Bronchial epithelial cell (primary cell): ENCODE measurements at regions not wholly inside any gene's neighbourhood (a gene's known extent, or its start where the extent isn't known, plus 50 kb on each side); places are given as distances from the start of the nearest gene placed in this dataset.
A peak's percentile ranks its signal among the peaks of the same experiment; 100 is the strongest.

Source experiments
- DNase-seq: peaks from one replicate; pipeline ENCODE4 v3.0.0-alpha.2; 2010; ENCODE audit warnings: low read depth
- FAIRE-seq: peaks from 2 replicates; lab custom pipeline; 2011; peaks lifted over from hg19 to GRCh38; lab: Jason Lieb, UNC
- H3K27me3 ChIP-seq: 2 replicates; pipeline ENCODE4 v1.5.1; 2011; ENCODE audit warnings: low read length; ENCODE audit not compliant: control insufficient read depth, insufficient read depth
- H3K36me3 ChIP-seq: 2 replicates; pipeline ENCODE4 v1.5.1; 2011; ENCODE audit warnings: low read length; ENCODE audit not compliant: control insufficient read depth, insufficient read depth
- H3K4me3 ChIP-seq: 2 replicates; pipeline ENCODE4 v1.5.1; 2011; ENCODE audit warnings: mild to moderate bottlenecking, low read depth, low read length, control low read depth
- CTCF ChIP-seq: IDR thresholded peaks from 2 replicates; pipeline ENCODE4 v1.5.1; 2011; ENCODE audit warnings: mild to moderate bottlenecking, moderate library complexity, low read length, control low read depth, inconsistent platforms; ENCODE audit not compliant: insufficient read depth, severe bottlenecking

GRCh38 chr20:11111191-11111590 lies 437.4 kb upstream of the JAG1 start:
- H3K36me3 ChIP-seq: no peaks in the 10 kb centered on the region
- no peak for TF ChIP-seq CTCF
- no peaks in the 10 kb centered on the region for H3K27me3 ChIP-seq
- DNase-seq (peak; percentile 83), FAIRE-seq (no peak)
- H3K4me3 ChIP-seq: no peak overlapping the region

GRCh38 chr20:11112832-11113231 lies 439.0 kb upstream of the JAG1 start:
- peak; percentile 93 for DNase-seq
- TF ChIP-seq CTCF: no peak
- H3K36me3 ChIP-seq: no peaks in the 10 kb centered on the region
- H3K4me3 ChIP-seq: no peak overlapping the region
- H3K27me3 ChIP-seq: no peaks in the 10 kb centered on the region
- FAIRE-seq: no peak

- DNase-seq (no peak), FAIRE-seq (no peak)
- TF ChIP-seq CTCF: no peak
- no peak overlapping the region for H3K4me3 ChIP-seq
- H3K27me3 ChIP-seq: no peaks in the 10 kb centered on the region
- H3K36me3 ChIP-seq: no peaks in the 10 kb centered on the region
Measured at GRCh38 chr20:11114382-11114781, 440.6 kb upstream of the JAG1 start.

- no peak for TF ChIP-seq CTCF
- Histone ChIP-seq H3K4me3 (no peak overlapping the region), H3K27me3 (no peaks in the 10 kb centered on the region), H3K36me3 (no peaks in the 10 kb centered on the region)
- FAIRE-seq (peak; percentile 83), DNase-seq (peak; percentile 100)
Measured at GRCh38 chr20:11117808-11118528, 444.2 kb upstream of the JAG1 start.

GRCh38 chr20:11118802-11119380 lies 445.1 kb upstream of the JAG1 start:
- FAIRE-seq (no peak), DNase-seq (peak; percentile 87)
- Histone ChIP-seq H3K36me3 (no peaks in the 10 kb centered on the region), H3K4me3 (no peak overlapping the region), H3K27me3 (no peaks in the 10 kb centered on the region)
- TF ChIP-seq CTCF: no peak

GRCh38 chr20:11119573-11119972 lies 445.8 kb upstream of the JAG1 start:
- TF ChIP-seq CTCF: no peak
- no peak for DNase-seq
- H3K36me3 ChIP-seq: no peaks in the 10 kb centered on the region
- no peak overlapping the region for H3K4me3 ChIP-seq
- no peaks in the 10 kb centered on the region for H3K27me3 ChIP-seq
- no peak for FAIRE-seq
